ENCODE measurements at regions not wholly inside any gene's neighbourhood (a gene's known extent, or its start where the extent isn't known, plus 50 kb on each side); places are given as distances from the start of the nearest gene placed in this dataset.

- TF ChIP-seq POLR2AphosphoS5 (IDR thresholded peaks at IDR 0.05; ENCODE audit: borderline replicate concordance, low read depth, low read length) (no peak), EZH2 (IDR thresholded peaks at IDR 0.05) (no peak)
These were observed 270.3 kb upstream of the CHD6 start for GRCh38 chr20:41888434-41888833.

All from SK-N-MC (cell line).